8988T (cell line): ENCODE measurements at regions not wholly inside any gene's neighbourhood (a gene's known extent, or its start where the extent isn't known, plus 50 kb on each side); places are given as distances from the start of the nearest gene placed in this dataset.
"Not testable (repeated sequence)": the region's sequence is repeated elsewhere in the genome, so short reads cannot be mapped to it uniquely, and the experiment has no call there.

Experiments used
- DNase-seq: peaks from one replicate; pipeline ENCODE4 v3.0.0; 2011

GRCh38 chr16:61421111-61421510 lies 615.1 kb downstream of the CDH8 start:
- no peak for DNase-seq

- no peak for DNase-seq
These were observed 616.4 kb downstream of the CDH8 start for GRCh38 chr16:61419791-61420190.

GRCh38 chr16:61418802-61419201 lies 617.4 kb downstream of the CDH8 start:
- DNase-seq = not testable (repeated sequence)

GRCh38 chr16:61415126-61415525 lies 621.1 kb downstream of the CDH8 start:
- no peak for DNase-seq

- no peak for DNase-seq
These were observed 623.2 kb downstream of the CDH8 start for GRCh38 chr16:61413021-61413420.

- no peak for DNase-seq
These were observed 623.7 kb downstream of the CDH8 start for GRCh38 chr16:61412562-61412961.

GRCh38 chr16:61409604-61410003 lies 626.6 kb downstream of the CDH8 start:
- no peak for DNase-seq

GRCh38 chr16:61403386-61403785 lies 632.9 kb downstream of the CDH8 start:
- DNase-seq = no peak

- no peak for DNase-seq
These were observed 644.3 kb downstream of the CDH8 start for GRCh38 chr16:61391896-61392295.

GRCh38 chr16:61390965-61391637 lies 645.1 kb downstream of the CDH8 start:
- no peak for DNase-seq

GRCh38 chr16:61385392-61386071 lies 650.7 kb downstream of the CDH8 start:
- no peak for DNase-seq

- no peak for DNase-seq
These were observed 653.8 kb downstream of the CDH8 start for GRCh38 chr16:61382435-61382834.

- DNase-seq = no peak
These were observed 656.9 kb downstream of the CDH8 start for GRCh38 chr16:61379311-61379710.

GRCh38 chr16:61374071-61374470 lies 662.2 kb downstream of the CDH8 start:
- DNase-seq = no peak

- no peak for DNase-seq
These were observed 664.4 kb downstream of the CDH8 start for GRCh38 chr16:61371881-61372280.

GRCh38 chr16:61371388-61371787 lies 664.9 kb downstream of the CDH8 start:
- no peak for DNase-seq

GRCh38 chr16:61370564-61370963 lies 665.7 kb downstream of the CDH8 start:
- no peak for DNase-seq

- no peak for DNase-seq
These were observed 670.2 kb downstream of the CDH8 start for GRCh38 chr16:61366006-61366405.

- DNase-seq = no peak
These were observed 671.2 kb downstream of the CDH8 start for GRCh38 chr16:61364990-61365389.

GRCh38 chr16:61362585-61362984 lies 673.7 kb downstream of the CDH8 start:
- no peak for DNase-seq

GRCh38 chr16:61344791-61345190 lies 691.4 kb downstream of the CDH8 start:
- DNase-seq = no peak

GRCh38 chr16:61332461-61332860 lies 703.8 kb downstream of the CDH8 start:
- no peak for DNase-seq

- no peak for DNase-seq
These were observed 712.2 kb downstream of the CDH8 start for GRCh38 chr16:61324044-61324443.

- DNase-seq = no peak
These were observed 712.8 kb downstream of the CDH8 start for GRCh38 chr16:61323456-61323855.

- DNase-seq = no peak
These were observed 715.4 kb downstream of the CDH8 start for GRCh38 chr16:61320791-61321190.
